Mucosa of descending colon (tissue), 3 donors: ENCODE measurements at regions not wholly inside any gene's neighbourhood (a gene's known extent, or its start where the extent isn't known, plus 50 kb on each side); places are given as distances from the start of the nearest gene placed in this dataset. TPM values are rescaled to one million over a fixed set of nuclear protein-coding genes. Genes with fewer than 3 reads are reported as not detected.

Experiments used
- ATAC-seq: fragments of 200-7000 bp; cut with Tn5 transposase; one replicate; pipeline ENCODE4 v1.9.1; 2020; ENCODE audit warnings: mild to moderate bottlenecking, moderate library complexity
- DNase-seq, 3 donors: peaks; one replicate each; pipeline ENCODE4 v3.0.0-alpha.2; 2020
- H3K36me3 ChIP-seq: fragments of 200-600 bp; one replicate; pipeline ENCODE4 v1.8.0; 2021; ENCODE audit warnings: low read depth, mild to moderate bottlenecking
- H3K4me1 ChIP-seq: fragments of 200-600 bp; one replicate; pipeline ENCODE4 v1.8.0; 2021; ENCODE audit warnings: low read depth, mild to moderate bottlenecking
- H3K4me3 ChIP-seq: fragments of 200-600 bp; one replicate; pipeline ENCODE4 v1.8.0; 2021; ENCODE audit warnings: mild to moderate bottlenecking
- H3K9me3 ChIP-seq: fragments of 200-600 bp; one replicate; pipeline ENCODE4 v1.8.0; 2021; ENCODE audit warnings: mild to moderate bottlenecking
- CTCF ChIP-seq: fragments of 200-600 bp; IDR thresholded peaks from one replicate; pipeline ENCODE4 v1.8.0; 2022; ENCODE audit warnings: antibody characterized with exemption, mild to moderate bottlenecking
- intact Hi-C, 2 donors: fragments of 100-400 bp; cut with DNase I in 1 of 2; cut with micrococcal nuclease in 1 of 2; formaldehyde crosslinking; loops; one replicate each; pipeline versions ENCODE4 v1.11.0 to v1.11.1; 2022; cut with DNase I, micrococcal nuclease
- microRNA-seq: library from miRNA; unstranded; fragments of <30 nt; microRNA quantifications from one replicate; pipeline ENCODE4, GENCODE V29; 2019
- donor health status: DM: no; HTN: no; CAD: no; lungs with moderate emphysema.
- donor health status: DM: no; HTN: no; CAD: no.
- donor health status: DM: no; HTN: yes; CAD: no.

- H3K36me3 ChIP-seq = no peaks in the 10 kb centered on the region
- no peak for DNase-seq
- no peaks in the 10 kb centered on the region for H3K9me3 ChIP-seq
- H3K4me1 ChIP-seq = no peaks in the 10 kb centered on the region
- no peak for TF ChIP-seq CTCF
- ATAC-seq = no peak
- H3K4me3 ChIP-seq = no peak overlapping the region
- intact Hi-C loops = no loop called here
These were observed 53.6 kb upstream of the ZNF337 start for GRCh38 chr20:25750220-25750764.

DNA sequence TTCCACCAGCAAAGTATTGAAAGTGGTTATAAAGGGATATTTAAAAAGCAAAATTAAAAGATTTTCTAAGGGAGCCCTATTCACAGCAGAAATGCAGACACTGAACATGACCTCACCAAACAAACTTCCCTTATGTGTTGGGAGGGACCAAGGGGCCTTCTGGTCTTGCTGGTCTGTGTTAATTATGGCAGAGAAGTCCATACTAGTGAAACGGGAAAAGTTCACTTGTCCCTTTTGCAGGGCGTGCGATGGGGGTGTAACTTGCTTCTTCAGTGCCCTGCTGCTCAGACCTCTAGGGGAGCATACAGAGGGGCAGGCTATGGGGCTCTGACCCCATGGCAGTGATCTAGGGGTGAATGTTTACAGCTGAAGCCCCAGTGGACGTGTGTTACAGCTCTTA, 53.0 kb upstream of the ZNF337 start:
- no peak for ATAC-seq
- Histone ChIP-seq H3K4me1 (no peaks in the 10 kb centered on the region), H3K9me3 (no peaks in the 10 kb centered on the region), H3K36me3 (no peaks in the 10 kb centered on the region), H3K4me3 (no peak overlapping the region)
- TF ChIP-seq CTCF = no peak
- DNase-seq = no peak
- intact Hi-C loops = no loop called here

Small RNAs in the stretch of these regions (microRNA-seq; reads per million reads assigned to microRNA genes)
- not detected for gene MIR663A
